H9 (cell line): ENCODE measurements at regions not wholly inside any gene's neighbourhood (a gene's known extent, or its start where the extent isn't known, plus 50 kb on each side); places are given as distances from the start of the nearest gene placed in this dataset.

ENCODE experiments used
- DNase-seq: peaks from one replicate; pipeline ENCODE4 v3.0.0-alpha.2; 2017
- H2AFZ ChIP-seq: one replicate; pipeline ENCODE4 v1.6.1; 2013; ENCODE audit warnings: mild to moderate bottlenecking, low read length, control low read depth, moderate library complexity
- H2AK5ac ChIP-seq: 2 replicates; pipeline ENCODE4 v1.6.1; 2013; ENCODE audit warnings: low read length, control low read depth, mixed read lengths; ENCODE audit not compliant: insufficient read length
- H2BK120ac ChIP-seq: one replicate; pipeline ENCODE4 v1.6.1; 2013; ENCODE audit warnings: low read depth, mild to moderate bottlenecking, low read length, control low read depth, inconsistent platforms; ENCODE audit not compliant: poor library complexity, severe bottlenecking
- H2BK12ac ChIP-seq: 2 replicates; pipeline ENCODE4 v1.6.1; 2013; ENCODE audit warnings: low read length, control low read depth, mixed read lengths, low read depth; ENCODE audit not compliant: insufficient read length
- H2BK15ac ChIP-seq: 2 replicates; pipeline ENCODE4 v1.6.1; 2013; ENCODE audit warnings: low read depth, low read length, control low read depth
- H2BK20ac ChIP-seq: one replicate; pipeline ENCODE4 v1.6.1; 2013; ENCODE audit warnings: low read depth, mild to moderate bottlenecking, low read length, control low read depth, inconsistent platforms; ENCODE audit not compliant: poor library complexity, severe bottlenecking
- H2BK5ac ChIP-seq: 2 replicates; pipeline ENCODE4 v1.6.1; 2013; ENCODE audit warnings: low read length, control low read depth, mixed read lengths; ENCODE audit not compliant: insufficient read length
- H3K14ac ChIP-seq: 2 replicates; pipeline ENCODE4 v1.6.1; 2013; ENCODE audit warnings: low read length, control low read depth; ENCODE audit not compliant: insufficient read depth
- H3K18ac ChIP-seq: 2 replicates; pipeline ENCODE4 v1.6.1; 2013; ENCODE audit warnings: low read depth, mild to moderate bottlenecking, mixed read lengths, low read length, control low read depth; ENCODE audit not compliant: insufficient read length
- H3K23ac ChIP-seq: 2 replicates; pipeline ENCODE4 v1.6.1; 2013; ENCODE audit warnings: low read length, control low read depth, mixed read lengths, low read depth; ENCODE audit not compliant: insufficient read length
- H3K23me2 ChIP-seq: 2 replicates; pipeline ENCODE4 v1.6.1; 2013; ENCODE audit warnings: low read depth, mild to moderate bottlenecking, mixed read lengths, low read length, control low read depth; ENCODE audit not compliant: insufficient read length, poor library complexity, severe bottlenecking
- H3K27ac ChIP-seq: 2 replicates; pipeline ENCODE4 v1.5.1; 2013; ENCODE audit warnings: low read length, control low read depth, mixed read lengths, low read depth; ENCODE audit not compliant: insufficient read length
- H3K27me3 ChIP-seq: 2 replicates; pipeline ENCODE4 v1.6.1; 2013; ENCODE audit warnings: low read length, control low read depth, inconsistent platforms; ENCODE audit not compliant: insufficient read depth
- H3K4ac ChIP-seq: 2 replicates; pipeline ENCODE4 v1.6.1; 2013; ENCODE audit warnings: low read depth, mild to moderate bottlenecking, control low read depth, inconsistent platforms, low read length, moderate library complexity
- H3K4me1 ChIP-seq: 2 replicates; pipeline ENCODE4 v1.6.1; 2013; ENCODE audit warnings: low read length, control low read depth, inconsistent platforms; ENCODE audit not compliant: insufficient read depth
- H3K4me2 ChIP-seq: 2 replicates; pipeline ENCODE4 v1.6.1; 2013; ENCODE audit warnings: low read length, control low read depth, mixed read lengths; ENCODE audit not compliant: insufficient read length, insufficient read depth
- H3K56ac ChIP-seq: 2 replicates; pipeline ENCODE4 v1.6.1; 2013; ENCODE audit warnings: low read depth, mild to moderate bottlenecking, mixed read lengths, low read length, control low read depth; ENCODE audit not compliant: insufficient read length
- H3K79me1 ChIP-seq: 2 replicates; pipeline ENCODE4 v1.6.1; 2013; ENCODE audit warnings: low read depth, mild to moderate bottlenecking, moderate library complexity, low read length, control low read depth, inconsistent platforms; ENCODE audit not compliant: insufficient read depth, poor library complexity, severe bottlenecking
- H3K79me2 ChIP-seq: 2 replicates; pipeline ENCODE4 v1.6.1; 2013; ENCODE audit warnings: low read length, control low read depth, inconsistent platforms; ENCODE audit not compliant: insufficient read depth
- H3K9ac ChIP-seq: 2 replicates; pipeline ENCODE4 v1.6.1; 2013; ENCODE audit warnings: low read length, control low read depth, mixed read lengths; ENCODE audit not compliant: insufficient read length; ENCODE audit errors: extremely low read depth
- H3K9me3 ChIP-seq: one replicate; pipeline ENCODE4 v1.6.1; 2013; ENCODE audit warnings: low read depth, low read length, inconsistent platforms; ENCODE audit not compliant: control insufficient read depth
- H3T11ph ChIP-seq: one replicate; pipeline ENCODE4 v1.6.1; 2013; ENCODE audit warnings: mild to moderate bottlenecking, low read length, control low read depth, inconsistent platforms
- H4K20me1 ChIP-seq: one replicate; pipeline ENCODE4 v1.6.1; 2013; ENCODE audit not compliant: control insufficient read depth, insufficient read length, insufficient read depth
- H4K5ac ChIP-seq: 2 replicates; pipeline ENCODE4 v1.6.1; 2013; ENCODE audit warnings: low read depth, mild to moderate bottlenecking, mixed read lengths, low read length, control low read depth; ENCODE audit not compliant: insufficient read length
- H4K8ac ChIP-seq: replicated peaks from 2 replicates; pipeline ENCODE4 v1.6.1; 2013; ENCODE audit warnings: low read length, control low read depth, mixed read lengths, low read depth; ENCODE audit not compliant: insufficient read length
- H4K91ac ChIP-seq: 2 replicates; pipeline ENCODE4 v1.6.1; 2013; ENCODE audit warnings: low read depth, mild to moderate bottlenecking, moderate library complexity, mixed read lengths, low read length, control low read depth; ENCODE audit not compliant: insufficient read length
- H3K27ac Mint-ChIP-seq, 3 experiments: 2 replicates in 2 of 3; 3 replicates in 1 of 3; pipeline ENCODE4 v1.8.0; 2020 to 2021; ENCODE audit warnings: mixed read lengths in 3 of 3, mild to moderate bottlenecking in 1 of 3, moderate library complexity in 1 of 3
- H3K27me3 Mint-ChIP-seq: 2 replicates; pipeline ENCODE4 v1.8.0; 2021; ENCODE audit warnings: low read depth, mild to moderate bottlenecking, moderate library complexity, mixed read lengths
- H3K36me3 Mint-ChIP-seq, 3 experiments: 2 replicates in 2 of 3; 3 replicates in 1 of 3; pipeline ENCODE4 v1.8.0; 2020 to 2021; ENCODE audit warnings: low read depth in 3 of 3, mixed read lengths in 3 of 3; ENCODE audit not compliant: insufficient read depth in 1 of 3
- H3K4me1 Mint-ChIP-seq, 2 experiments: 2 replicates each; pipeline ENCODE4 v1.8.0; 2020; ENCODE audit warnings: mixed read lengths in 2 of 2
- H3K4me3 Mint-ChIP-seq, 2 experiments: 2 replicates in 1 of 2; 3 replicates in 1 of 2; pipeline ENCODE4 v1.8.0; 2020 to 2021; ENCODE audit warnings: mild to moderate bottlenecking in 2 of 2, mixed read lengths in 2 of 2, moderate library complexity in 1 of 2
- H3K9me3 Mint-ChIP-seq, 2 experiments: 2 replicates in 1 of 2; 3 replicates in 1 of 2; pipeline ENCODE4 v1.8.0; 2020; ENCODE audit warnings: mild to moderate bottlenecking in 2 of 2, mixed read lengths in 2 of 2, moderate library complexity in 1 of 2
- CTCF ChIP-seq: fragments of 200-600 bp; sonication (generic); conservative IDR thresholded peaks from 3 replicates; pipeline ENCODE4 v1.8.0; 2021; ENCODE audit warnings: antibody characterized with exemption, mild to moderate bottlenecking
- WGBS: extraction: QIAGEN DNeasy Blood & Tissue Kit; methylation state at CpG from one replicate; pipeline ENCODE4 v1.1.7; 2013; ENCODE audit warnings: missing lambda C conversion rate, low lambda C conversion rate, mixed read lengths; ENCODE audit not compliant: insufficient read length; ENCODE audit errors: extremely low coverage; 5-methylcytosine and 5-hydroxymethylcytosine counted together

- peaks cover 0 to 4% of the 10 kb centered on the region in 2 experiments; a peak in 2 of 4 replicates for H3K4me1 Mint-ChIP-seq
- H4K8ac ChIP-seq = no peak overlapping the region
Observed at GRCh38 chr9:104027295-104027694, 66.8 kb upstream of the SMC2 start.

More at GRCh38 chr9:104027295-104027694, 66.8 kb upstream of the SMC2 start:
- Mint-ChIP-seq H3K36me3 (no peaks in the 10 kb centered on the region), H3K9me3 (no peaks in the 10 kb centered on the region), H3K27ac (no peak overlapping the region), H3K27me3 (no peaks in the 10 kb centered on the region), H3K4me3 (no peak overlapping the region)
- H2BK5ac ChIP-seq = no peak overlapping the region
- DNase-seq = no peak
- H4K20me1 ChIP-seq = no peaks in the 10 kb centered on the region
- no peaks in the 10 kb centered on the region for H3K79me1 ChIP-seq
- no peaks in the 10 kb centered on the region for H3K23me2 ChIP-seq
- no peak overlapping the region for H3K56ac ChIP-seq
- H3T11ph ChIP-seq = no peak overlapping the region
- no peak overlapping the region for H2BK15ac ChIP-seq
- H3K4ac ChIP-seq = no peak overlapping the region
- no peak overlapping the region for H3K27ac ChIP-seq
- no peak overlapping the region for H2AFZ ChIP-seq
- H3K4me2 ChIP-seq = no peak overlapping the region
- no peak overlapping the region for H4K5ac ChIP-seq
- H2BK20ac ChIP-seq = no peak overlapping the region
- H3K9ac ChIP-seq = no peak overlapping the region
- no peaks in the 10 kb centered on the region for H3K4me1 ChIP-seq
- H2BK12ac ChIP-seq = no peak overlapping the region
- H3K9me3 ChIP-seq = no peaks in the 10 kb centered on the region
- TF ChIP-seq CTCF = no peak
- no peaks in the 10 kb centered on the region for H3K27me3 ChIP-seq
- H3K14ac ChIP-seq = no peak overlapping the region
- no peak overlapping the region for H2AK5ac ChIP-seq
- no peak overlapping the region for H3K18ac ChIP-seq
- no CpG with 5 or more reads among the region's 5 CpGs for WGBS
- no peak overlapping the region for H2BK120ac ChIP-seq
- no peak overlapping the region for H4K91ac ChIP-seq
- H3K23ac ChIP-seq = no peak overlapping the region
- H3K79me2 ChIP-seq = no peaks in the 10 kb centered on the region
